Transverse colon (tissue), 4 donors: ENCODE measurements at regions not wholly inside any gene's neighbourhood (a gene's known extent, or its start where the extent isn't known, plus 50 kb on each side); places are given as distances from the start of the nearest gene placed in this dataset.

Source experiments
- DNase-seq: peaks from one replicate; pipeline ENCODE4 v3.0.0-alpha.2; 2019
- H3K27ac ChIP-seq, 4 donors: fragments of 200-600 bp; sonication (generic); 2 replicates each; pipeline ENCODE4 v1.5.1; 2016 to 2018; ENCODE audit warnings: inconsistent platforms in 4 of 4
- H3K27me3 ChIP-seq: fragments of 200-600 bp; sonication (generic); 2 replicates; pipeline ENCODE4 v1.5.1; 2017; ENCODE audit warnings: inconsistent platforms
- H3K36me3 ChIP-seq, 4 donors: fragments of 200-600 bp; sonication (generic); 2 replicates each; pipeline ENCODE4 v1.5.1; 2017 to 2019; ENCODE audit warnings: inconsistent platforms in 4 of 4
- H3K4me1 ChIP-seq, 4 donors: fragments of 200-600 bp; sonication (generic); 2 replicates each; pipeline ENCODE4 v1.5.1; 2017 to 2020; ENCODE audit warnings: inconsistent platforms in 4 of 4
- H3K4me3 ChIP-seq, 4 donors: fragments of 200-600 bp; sonication (generic); 1 replicate in 1 of 4; 2 replicates in 3 of 4; pipeline versions ENCODE4 v1.5.1 to v1.6.1; 2017 to 2019; ENCODE audit warnings: inconsistent platforms in 4 of 4
- H3K9me3 ChIP-seq, 2 donors: fragments of 200-600 bp; sonication (generic); 2 replicates each; pipeline ENCODE4 v1.5.1; 2017 to 2019; ENCODE audit warnings: inconsistent platforms in 2 of 2
- CTCF ChIP-seq, 5 experiments: fragments of 200-600 bp in 3 of 5; fragments of 450-650 bp in 2 of 5; sonication (generic) in 3 of 5; IDR thresholded peaks; 1 replicate in 2 of 5; 2 replicates in 3 of 5; pipeline ENCODE4 v1.5.1; 2016 to 2017; ENCODE audit warnings: antibody characterized with exemption in 5 of 5, inconsistent platforms in 3 of 5, mild to moderate bottlenecking in 2 of 5, moderate library complexity in 1 of 5
- EP300 ChIP-seq: sonication (generic); formaldehyde crosslinking; IDR thresholded peaks from one replicate; pipeline ENCODE4 v1.6.1; 2017; ENCODE audit warnings: antibody characterized with exemption, low read depth
- POLR2A ChIP-seq: fragments of 450-650 bp; IDR thresholded peaks from one replicate; pipeline ENCODE4 v1.6.1; 2016; ENCODE audit warnings: antibody characterized with exemption, mild to moderate bottlenecking, moderate library complexity
- POLR2AphosphoS5 ChIP-seq, 3 donors: sonication (generic); formaldehyde crosslinking; IDR thresholded peaks; one replicate each; pipeline ENCODE4 v1.6.1; 2016; ENCODE audit warnings: antibody characterized with exemption in 3 of 3
- WGBS, 2 donors: methylation state at CpG; one replicate each; pipeline ENCODE4 v1.1.5; 2018; ENCODE audit warnings: low coverage in 1 of 2; 5-methylcytosine and 5-hydroxymethylcytosine counted together
- in situ Hi-C, 4 donors: fragments of 200-750 bp; cut with MboI; loops; one replicate each; pipeline versions ENCODE4 v1.15.0 to v1.15.1; 2017; ENCODE audit warnings: low sequenced_read_pairs in 3 of 4, low pct_ligation_motif_present in 1 of 4, low pct_unique_long_range_greater_than_20kb in 1 of 4
- intact Hi-C: fragments of 100-400 bp; cut with DNase I; formaldehyde crosslinking; loops from one replicate; pipeline ENCODE4 v1.15.1; 2023; ENCODE audit warnings: low total_unique reads

GRCh38 chr1:195236991-195237889 lies 1371.0 kb downstream of the KCNT2 start:
- Histone ChIP-seq H3K36me3 (no peaks in the 10 kb centered on the region), H3K27ac (no peak overlapping the region), H3K9me3 (no peaks in the 10 kb centered on the region), H3K4me1 (no peaks in the 10 kb centered on the region), H3K27me3 (no peaks in the 10 kb centered on the region), H3K4me3 (no peak overlapping the region)
- intact Hi-C loops, result no loop called here
- 86 to 100% methylated on average over 3 to 6 of the region's 7 CpGs for WGBS, 2 donors
- DNase-seq, result no peak
- TF ChIP-seq POLR2A, result no peak
- TF ChIP-seq EP300, result no peak
- TF ChIP-seq POLR2AphosphoS5 (IDR thresholded peaks at IDR 0.05), result no peak
- no peak for TF ChIP-seq CTCF (IDR thresholded peaks at IDR 0.05)
- in situ Hi-C loops, result no loop called here

- Histone ChIP-seq H3K36me3 (no peaks in the 10 kb centered on the region), H3K4me1 (no peaks in the 10 kb centered on the region), H3K27me3 (no peaks in the 10 kb centered on the region), H3K27ac (no peak overlapping the region), H3K4me3 (no peak overlapping the region), H3K9me3 (no peaks in the 10 kb centered on the region)
- in situ Hi-C loops, result no loop called here
- TF ChIP-seq CTCF (IDR thresholded peaks at IDR 0.05) (no peak), EP300 (no peak), POLR2AphosphoS5 (IDR thresholded peaks at IDR 0.05) (no peak), POLR2A (no peak)
- intact Hi-C loops, result no loop called here
- 82% methylated on average over 22 of the region's 22 CpGs; no CpG with 5 or more reads in 1 of the 2 donors for WGBS, 2 donors
- no peak for DNase-seq
Observed at GRCh38 chr1:195218428-195219212, 1389.6 kb downstream of the KCNT2 start.

GRCh38 chr1:195202241-195202640 lies 1406.0 kb downstream of the KCNT2 start:
- no peaks in the 10 kb centered on the region for H3K36me3 ChIP-seq
- WGBS, 2 donors, result 63 to 69% methylated on average over 2 to 4 of the region's 4 CpGs
- TF ChIP-seq POLR2A (no peak), EP300 (no peak), POLR2AphosphoS5 (IDR thresholded peaks at IDR 0.05) (no peak), CTCF (IDR thresholded peaks at IDR 0.05) (no peak)
- H3K4me3 ChIP-seq, result no peak overlapping the region
- no peaks in the 10 kb centered on the region for H3K27me3 ChIP-seq
- no peaks in the 10 kb centered on the region for H3K4me1 ChIP-seq
- H3K27ac ChIP-seq, result no peak overlapping the region
- DNase-seq, result no peak
- H3K9me3 ChIP-seq, result no peaks in the 10 kb centered on the region
- intact Hi-C loops (no loop called here), in situ Hi-C loops (no loop called here)

- Histone ChIP-seq H3K27ac (no peak overlapping the region), H3K27me3 (no peaks in the 10 kb centered on the region), H3K4me1 (no peaks in the 10 kb centered on the region), H3K4me3 (no peak overlapping the region), H3K9me3 (no peaks in the 10 kb centered on the region), H3K36me3 (no peaks in the 10 kb centered on the region)
- 86 to 89% methylated on average over 1 of the region's 1 CpG for WGBS, 2 donors
- TF ChIP-seq CTCF (IDR thresholded peaks at IDR 0.05), result no peak
- no peak for TF ChIP-seq POLR2A
- TF ChIP-seq EP300, result no peak
- TF ChIP-seq POLR2AphosphoS5 (IDR thresholded peaks at IDR 0.05), result no peak
- intact Hi-C loops, result no loop called here
- DNase-seq, result no peak
- in situ Hi-C loops, result no loop called here
Observed at GRCh38 chr1:195200772-195201171, 1407.5 kb downstream of the KCNT2 start.
